ENCODE measurements at regions not wholly inside any gene's neighbourhood (a gene's known extent, or its start where the extent isn't known, plus 50 kb on each side); places are given as distances from the start of the nearest gene placed in this dataset.

DNA sequence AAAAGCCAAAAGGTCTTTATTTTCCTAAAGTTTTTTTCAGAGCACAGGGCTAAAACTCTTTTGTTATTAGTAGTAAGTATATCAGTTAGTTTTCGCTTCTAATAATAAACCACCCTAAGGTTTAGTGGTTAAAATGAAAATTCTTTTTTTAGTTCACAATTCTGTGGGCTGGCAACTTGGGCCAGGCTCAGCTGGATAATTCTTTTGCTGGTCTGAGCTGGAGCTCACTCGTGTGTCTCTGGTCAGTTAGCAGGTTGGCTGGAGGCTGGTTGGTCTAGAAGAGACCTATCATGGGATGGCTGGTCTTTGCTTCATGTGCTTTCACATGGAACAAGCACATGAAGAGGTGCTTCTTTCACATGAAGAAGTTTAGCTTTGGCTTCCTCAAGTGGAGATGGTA, 227.1 kb upstream of the LCORL start:
- no peaks in the 10 kb centered on the region for H3K27me3 ChIP-seq (replicated peaks; ENCODE audit: insufficient read depth)
- no peaks in the 10 kb centered on the region for H3K9me3 ChIP-seq
- no peak for ATAC-seq (ENCODE audit: insufficient number of reproducible peaks, low FRiP score, low read depth)
- no peaks in the 10 kb centered on the region for H3K36me3 ChIP-seq
- no peaks in the 10 kb centered on the region for H3K4me1 ChIP-seq (ENCODE audit: control insufficient read depth in 1 of 2, low read depth in 2 of 2)
- no peak for DNase-seq (ENCODE audit: low spot score)
- TF ChIP-seq, protein P1, sequence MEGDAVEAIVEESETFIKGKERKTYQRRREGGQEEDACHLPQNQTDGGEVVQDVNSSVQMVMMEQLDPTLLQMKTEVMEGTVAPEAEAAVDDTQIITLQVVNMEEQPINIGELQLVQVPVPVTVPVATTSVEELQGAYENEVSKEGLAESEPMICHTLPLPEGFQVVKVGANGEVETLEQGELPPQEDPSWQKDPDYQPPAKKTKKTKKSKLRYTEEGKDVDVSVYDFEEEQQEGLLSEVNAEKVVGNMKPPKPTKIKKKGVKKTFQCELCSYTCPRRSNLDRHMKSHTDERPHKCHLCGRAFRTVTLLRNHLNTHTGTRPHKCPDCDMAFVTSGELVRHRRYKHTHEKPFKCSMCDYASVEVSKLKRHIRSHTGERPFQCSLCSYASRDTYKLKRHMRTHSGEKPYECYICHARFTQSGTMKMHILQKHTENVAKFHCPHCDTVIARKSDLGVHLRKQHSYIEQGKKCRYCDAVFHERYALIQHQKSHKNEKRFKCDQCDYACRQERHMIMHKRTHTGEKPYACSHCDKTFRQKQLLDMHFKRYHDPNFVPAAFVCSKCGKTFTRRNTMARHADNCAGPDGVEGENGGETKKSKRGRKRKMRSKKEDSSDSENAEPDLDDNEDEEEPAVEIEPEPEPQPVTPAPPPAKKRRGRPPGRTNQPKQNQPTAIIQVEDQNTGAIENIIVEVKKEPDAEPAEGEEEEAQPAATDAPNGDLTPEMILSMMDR (IDR thresholded peaks at IDR 0.05) = no peak
- no peak overlapping the region for H3K4me3 ChIP-seq
- H3K27ac ChIP-seq = no peak overlapping the region

DNA sequence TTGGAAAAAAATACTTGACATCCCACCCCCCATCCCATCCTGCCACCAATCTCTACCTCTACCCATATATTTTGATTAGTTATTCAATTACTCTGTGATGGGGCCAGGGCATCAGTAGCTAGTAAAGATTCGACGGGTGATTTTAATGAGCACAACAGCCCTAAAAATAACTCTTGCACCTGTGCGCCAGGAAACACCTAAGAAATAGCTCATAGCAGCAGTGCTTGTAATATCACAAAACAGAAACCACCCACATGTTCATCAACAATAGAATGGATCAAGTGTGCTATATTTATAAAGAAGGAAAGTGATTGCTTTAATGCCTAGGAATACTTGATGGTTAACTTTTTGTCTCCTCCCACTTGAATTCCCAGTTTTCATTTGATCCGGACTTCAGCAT, 225.6 kb upstream of the LCORL start:
- Histone ChIP-seq H3K27ac (no peak overlapping the region), H3K36me3 (no peaks in the 10 kb centered on the region), H3K27me3 (replicated peaks; ENCODE audit: insufficient read depth) (no peaks in the 10 kb centered on the region), H3K4me1 (ENCODE audit: control insufficient read depth in 1 of 2, low read depth in 2 of 2) (no peaks in the 10 kb centered on the region), H3K4me3 (no peak overlapping the region), H3K9me3 (no peaks in the 10 kb centered on the region)
- ATAC-seq (ENCODE audit: insufficient number of reproducible peaks, low FRiP score, low read depth) (no peak), DNase-seq (ENCODE audit: low spot score) (no peak)
- TF ChIP-seq, protein P1 (IDR thresholded peaks at IDR 0.05) = no peak

DNA sequence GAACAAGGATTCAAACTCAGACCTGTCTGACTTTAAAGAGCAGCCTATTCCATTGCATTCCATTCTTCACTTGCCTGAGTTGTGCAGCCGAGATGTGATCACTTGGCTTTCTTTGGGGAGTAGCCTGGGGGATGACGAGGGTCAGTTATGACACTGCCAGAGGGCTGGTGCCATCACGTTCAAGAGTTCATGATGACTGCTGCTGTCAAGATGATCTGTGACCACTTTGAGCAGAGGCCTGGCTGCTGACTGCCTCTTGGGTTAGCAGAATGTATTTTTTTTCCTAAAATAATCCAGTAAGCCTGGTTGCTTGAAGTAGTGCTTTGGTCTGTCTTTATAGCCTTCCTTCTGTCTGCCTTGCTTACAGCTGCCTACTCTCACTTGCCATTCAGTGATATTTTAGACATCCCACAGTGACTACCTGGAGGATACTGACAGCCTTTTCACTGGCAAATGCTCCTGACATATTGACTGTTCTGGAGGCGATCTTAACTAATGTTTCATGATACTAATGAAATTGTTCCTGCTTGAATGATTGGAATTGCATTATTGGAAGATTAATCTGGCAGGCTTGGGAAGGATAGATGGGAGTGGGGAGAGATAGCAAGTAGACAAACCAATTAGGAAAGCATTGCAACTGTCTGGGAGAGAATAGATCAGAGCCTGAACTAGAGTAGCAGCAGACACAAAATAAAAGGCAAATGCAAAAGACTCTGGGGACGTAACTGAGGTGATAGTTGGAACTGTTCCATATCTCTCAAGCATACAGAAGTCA, 221.6 kb upstream of the LCORL start:
- no peak overlapping the region for H3K4me3 ChIP-seq
- no peaks in the 10 kb centered on the region for H3K36me3 ChIP-seq
- DNase-seq (ENCODE audit: low spot score) (no peak), ATAC-seq (ENCODE audit: insufficient number of reproducible peaks, low FRiP score, low read depth) (no peak)
- H3K9me3 ChIP-seq = no peaks in the 10 kb centered on the region
- no peaks in the 10 kb centered on the region for H3K27me3 ChIP-seq (replicated peaks; ENCODE audit: insufficient read depth)
- TF ChIP-seq, protein P1 (IDR thresholded peaks at IDR 0.05) = no peak
- H3K27ac ChIP-seq = no peak overlapping the region
- H3K4me1 ChIP-seq (ENCODE audit: control insufficient read depth in 1 of 2, low read depth in 2 of 2) = no peaks in the 10 kb centered on the region

- Histone ChIP-seq H3K27me3 (replicated peaks; ENCODE audit: insufficient read depth) (no peaks in the 10 kb centered on the region), H3K9me3 (no peaks in the 10 kb centered on the region), H3K36me3 (no peaks in the 10 kb centered on the region), H3K4me3 (no peak overlapping the region), H3K27ac (no peak overlapping the region), H3K4me1 (ENCODE audit: control insufficient read depth in 1 of 2, low read depth in 2 of 2) (no peaks in the 10 kb centered on the region)
- ATAC-seq (ENCODE audit: insufficient number of reproducible peaks, low FRiP score, low read depth) (no peak), DNase-seq (ENCODE audit: low spot score) (no peak)
- TF ChIP-seq, protein P1 (IDR thresholded peaks at IDR 0.05) = no peak
These were observed 220.2 kb upstream of the LCORL start for GRCh38 chr4:18241727-18242126.

- Histone ChIP-seq H3K36me3 (no peaks in the 10 kb centered on the region), H3K4me3 (no peak overlapping the region), H3K9me3 (no peaks in the 10 kb centered on the region), H3K27me3 (replicated peaks; ENCODE audit: insufficient read depth) (no peaks in the 10 kb centered on the region), H3K4me1 (ENCODE audit: control insufficient read depth in 1 of 2, low read depth in 2 of 2) (no peaks in the 10 kb centered on the region), H3K27ac (no peak overlapping the region)
- no peak for ATAC-seq (ENCODE audit: insufficient number of reproducible peaks, low FRiP score, low read depth)
- TF ChIP-seq, protein P1 (IDR thresholded peaks at IDR 0.05) = no peak
- no peak for DNase-seq (ENCODE audit: low spot score)
These were observed 212.6 kb upstream of the LCORL start for GRCh38 chr4:18234108-18234507.
